Activated CD4-positive, alpha-beta T cell treated with anti-CD3 and anti-CD28 coated beads, Interleukin-2, amount 10 ng/mL, durations not matched to agents 24 days and 14 days (primary cell): ENCODE measurements at regions not wholly inside any gene's neighbourhood (a gene's known extent, or its start where the extent isn't known, plus 50 kb on each side); places are given as distances from the start of the nearest gene placed in this dataset.

ENCODE experiments used
- DNase-seq: peaks from one replicate; pipeline ENCODE4 v3.0.0; 2022
- H3K27ac Mint-ChIP-seq: one replicate; pipeline ENCODE4 v1.8.0; 2022; ENCODE audit warnings: mild to moderate bottlenecking, mixed read lengths
- H3K27me3 Mint-ChIP-seq: one replicate; pipeline ENCODE4 v1.8.0; 2022; ENCODE audit warnings: mixed read lengths
- H3K36me3 Mint-ChIP-seq: one replicate; pipeline ENCODE4 v1.8.0; 2022; ENCODE audit warnings: low read depth, mild to moderate bottlenecking, mixed read lengths
- H3K4me1 Mint-ChIP-seq: one replicate; pipeline ENCODE4 v1.8.0; 2021; ENCODE audit warnings: mixed read lengths
- H3K4me3 Mint-ChIP-seq: one replicate; pipeline ENCODE4 v1.8.0; 2022; ENCODE audit warnings: mild to moderate bottlenecking, moderate library complexity, mixed read lengths
- H3K9me3 Mint-ChIP-seq: one replicate; pipeline ENCODE4 v1.8.0; 2021; ENCODE audit warnings: mixed read lengths
- intact Hi-C: fragments of 100-400 bp; cut with micrococcal nuclease; formaldehyde crosslinking; loops from one replicate; pipeline ENCODE4 v1.15.1; 2023

DNA sequence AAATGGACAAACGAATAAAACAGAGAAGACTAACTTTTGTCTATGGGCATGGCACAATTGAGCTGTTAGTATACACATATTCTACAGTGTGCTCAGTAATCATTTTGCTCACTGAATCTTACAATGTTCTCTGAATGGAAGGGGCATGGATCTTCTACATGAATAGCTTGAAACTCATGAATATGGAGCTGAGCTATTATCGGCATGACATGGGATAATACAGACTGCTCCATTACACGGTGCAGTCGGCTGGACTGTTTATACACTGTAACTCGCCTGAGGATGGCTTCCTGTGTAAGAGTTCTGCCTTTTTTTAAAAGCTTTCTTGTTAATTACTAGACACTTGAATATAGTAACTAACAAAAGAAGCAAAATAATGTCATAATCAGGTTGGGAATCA, 368.5 kb upstream of the MAD2L1 start:
- Mint-ChIP-seq H3K9me3 (no peaks in the 10 kb centered on the region), H3K27ac (no peak overlapping the region), H3K36me3 (no peaks in the 10 kb centered on the region), H3K4me3 (no peak overlapping the region), H3K27me3 (no peaks in the 10 kb centered on the region), H3K4me1 (no peaks in the 10 kb centered on the region)
- intact Hi-C loops: no loop called here
- DNase-seq: no peak

DNA sequence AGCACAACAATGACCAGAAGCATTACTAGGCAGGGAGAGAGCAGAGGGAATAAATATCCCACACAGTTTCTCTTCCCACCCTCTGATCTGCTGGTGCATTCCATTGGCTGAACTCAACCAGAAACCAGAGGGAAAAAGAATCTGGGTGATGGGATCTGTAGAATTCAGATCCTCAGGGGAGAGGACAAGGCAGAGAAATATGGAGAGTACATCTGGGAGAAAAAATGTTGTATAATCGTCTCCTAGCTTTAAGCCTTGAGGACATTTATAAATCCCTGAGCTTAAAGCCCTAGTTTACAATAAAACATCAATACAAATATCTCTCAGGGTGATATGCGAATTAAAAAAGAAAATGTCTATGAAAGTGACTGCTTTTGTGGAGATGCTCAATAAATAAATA, 368.1 kb upstream of the MAD2L1 start:
- Mint-ChIP-seq H3K4me3 (no peak overlapping the region), H3K36me3 (no peaks in the 10 kb centered on the region), H3K4me1 (no peaks in the 10 kb centered on the region), H3K27ac (no peak overlapping the region), H3K27me3 (no peaks in the 10 kb centered on the region), H3K9me3 (no peaks in the 10 kb centered on the region)
- no peak for DNase-seq
- intact Hi-C loops: no loop called here

DNA sequence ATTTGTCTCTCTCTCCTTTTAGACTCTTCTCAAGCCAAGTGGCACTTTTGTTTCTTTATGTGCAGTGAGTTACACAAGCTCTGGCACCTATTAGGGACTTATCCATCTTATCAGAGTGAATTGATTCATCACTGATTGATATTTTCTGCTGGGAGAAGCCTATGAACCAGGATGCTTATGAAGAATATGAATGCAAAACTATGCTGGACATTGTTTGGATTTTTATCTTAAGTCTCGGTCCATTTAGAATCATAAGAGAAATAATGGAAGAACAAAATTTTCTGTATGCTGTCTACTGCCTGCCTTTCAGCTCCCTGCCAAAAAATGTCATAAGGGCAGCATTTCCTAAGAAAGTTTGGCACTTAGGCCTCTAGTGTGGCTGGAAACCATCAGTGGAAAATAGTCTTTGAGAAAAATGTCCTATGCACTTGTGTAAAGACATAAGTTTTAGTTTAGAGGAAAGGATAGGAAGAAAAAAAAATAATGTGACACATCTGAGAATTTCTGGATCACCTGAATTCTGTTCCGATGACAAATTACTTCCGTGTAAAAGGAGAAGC, 365.7 kb upstream of the MAD2L1 start:
- H3K4me1 Mint-ChIP-seq: no peaks in the 10 kb centered on the region
- H3K27ac Mint-ChIP-seq: no peak overlapping the region
- H3K4me3 Mint-ChIP-seq: no peak overlapping the region
- H3K27me3 Mint-ChIP-seq: no peaks in the 10 kb centered on the region
- intact Hi-C loops: no loop called here
- H3K9me3 Mint-ChIP-seq: no peaks in the 10 kb centered on the region
- DNase-seq: no peak
- no peaks in the 10 kb centered on the region for H3K36me3 Mint-ChIP-seq

DNA sequence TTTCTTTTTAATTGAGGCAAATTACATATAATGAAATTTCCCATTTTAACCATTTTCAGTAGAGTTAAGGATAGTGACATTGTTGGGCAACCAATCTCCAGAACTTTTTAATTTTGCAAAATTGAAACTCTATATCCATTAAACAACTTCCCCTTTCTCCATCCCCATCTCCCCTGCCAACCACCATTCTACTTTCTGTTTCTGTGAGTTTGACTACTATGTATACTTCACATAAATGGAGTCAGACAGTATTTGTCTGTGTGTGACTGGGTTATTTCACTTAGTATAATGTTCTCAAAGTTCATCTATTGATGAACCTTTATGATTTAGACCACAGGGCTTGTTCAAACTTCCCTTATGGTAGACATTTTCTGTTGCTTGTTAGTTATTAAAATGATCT, 364.5 kb upstream of the MAD2L1 start:
- Mint-ChIP-seq H3K9me3 (no peaks in the 10 kb centered on the region), H3K4me1 (no peaks in the 10 kb centered on the region), H3K27me3 (no peaks in the 10 kb centered on the region), H3K27ac (no peak overlapping the region), H3K36me3 (no peaks in the 10 kb centered on the region), H3K4me3 (no peak overlapping the region)
- intact Hi-C loops: no loop called here
- DNase-seq: no peak

DNA sequence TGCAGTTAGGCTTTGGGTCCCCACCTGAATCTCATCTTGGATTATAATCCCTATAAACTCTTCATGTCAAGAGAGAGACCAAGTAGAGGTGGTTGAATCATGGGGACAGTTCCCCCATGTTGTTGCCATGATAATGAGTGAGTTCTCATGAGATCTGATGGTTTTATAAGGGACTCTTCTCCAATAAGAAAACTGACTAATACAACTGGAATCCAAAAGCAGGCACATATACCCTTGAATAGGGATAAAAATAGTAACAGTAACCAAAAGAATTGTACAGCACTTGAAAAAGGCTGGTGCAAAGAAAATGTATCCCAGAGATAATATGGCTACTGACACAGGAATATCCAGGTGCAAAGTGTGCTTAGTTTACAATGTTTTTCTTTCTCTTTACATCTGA, 351.5 kb upstream of the MAD2L1 start:
- no peak overlapping the region for H3K4me3 Mint-ChIP-seq
- no peak overlapping the region for H3K27ac Mint-ChIP-seq
- no peaks in the 10 kb centered on the region for H3K27me3 Mint-ChIP-seq
- no peaks in the 10 kb centered on the region for H3K36me3 Mint-ChIP-seq
- H3K9me3 Mint-ChIP-seq: no peaks in the 10 kb centered on the region
- no peaks in the 10 kb centered on the region for H3K4me1 Mint-ChIP-seq
- DNase-seq: no peak
- intact Hi-C loops: no loop called here

DNA sequence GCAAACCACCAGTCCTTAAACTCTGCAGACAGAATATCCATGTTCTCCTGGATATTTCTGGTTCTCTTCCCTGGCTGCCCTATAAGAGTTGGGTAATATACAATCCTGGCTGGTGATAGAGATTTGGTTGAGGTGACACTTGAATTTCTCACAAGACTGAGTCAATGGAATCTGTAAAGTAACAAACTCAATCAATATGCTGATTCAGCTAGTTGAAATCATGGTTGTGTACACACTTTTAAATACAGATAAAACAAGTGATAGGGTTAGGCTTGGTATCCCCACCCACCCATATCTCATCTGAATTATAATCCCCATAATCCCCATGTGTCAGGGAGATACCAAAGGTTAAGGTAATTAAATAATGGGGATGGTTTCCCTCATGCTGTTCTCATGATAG, 349.2 kb upstream of the MAD2L1 start:
- Mint-ChIP-seq H3K27ac (no peak overlapping the region), H3K9me3 (peaks cover 5% of the 10 kb centered on the region), H3K36me3 (no peaks in the 10 kb centered on the region), H3K27me3 (no peaks in the 10 kb centered on the region), H3K4me3 (no peak overlapping the region), H3K4me1 (no peaks in the 10 kb centered on the region)
- intact Hi-C loops: no loop called here
- no peak for DNase-seq

DNA sequence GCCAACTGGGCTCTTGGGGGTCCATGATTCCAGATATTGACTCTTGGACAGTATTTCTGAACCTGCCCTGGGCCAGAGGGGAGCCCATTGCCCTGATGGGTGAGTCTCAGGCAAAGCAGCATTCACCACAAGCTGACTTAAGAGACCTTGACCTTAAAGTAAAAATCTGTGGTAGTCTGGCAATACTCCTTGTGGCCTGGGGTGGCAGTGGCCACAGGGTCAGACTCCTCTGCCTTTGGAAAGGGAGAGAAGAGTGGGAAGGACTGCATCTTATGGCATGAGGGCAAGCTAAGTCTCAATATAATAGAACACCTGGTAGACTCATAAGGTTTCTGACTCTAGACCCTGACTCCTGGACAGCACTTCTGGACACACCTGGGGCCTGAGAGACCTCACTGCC, 340.3 kb upstream of the MAD2L1 start:
- H3K9me3 Mint-ChIP-seq: peaks cover 6% of the 10 kb centered on the region
- intact Hi-C loops: no loop called here
- no peaks in the 10 kb centered on the region for H3K36me3 Mint-ChIP-seq
- no peak overlapping the region for H3K4me3 Mint-ChIP-seq
- no peaks in the 10 kb centered on the region for H3K27me3 Mint-ChIP-seq
- H3K27ac Mint-ChIP-seq: no peak overlapping the region
- no peaks in the 10 kb centered on the region for H3K4me1 Mint-ChIP-seq
- DNase-seq: no peak

DNA sequence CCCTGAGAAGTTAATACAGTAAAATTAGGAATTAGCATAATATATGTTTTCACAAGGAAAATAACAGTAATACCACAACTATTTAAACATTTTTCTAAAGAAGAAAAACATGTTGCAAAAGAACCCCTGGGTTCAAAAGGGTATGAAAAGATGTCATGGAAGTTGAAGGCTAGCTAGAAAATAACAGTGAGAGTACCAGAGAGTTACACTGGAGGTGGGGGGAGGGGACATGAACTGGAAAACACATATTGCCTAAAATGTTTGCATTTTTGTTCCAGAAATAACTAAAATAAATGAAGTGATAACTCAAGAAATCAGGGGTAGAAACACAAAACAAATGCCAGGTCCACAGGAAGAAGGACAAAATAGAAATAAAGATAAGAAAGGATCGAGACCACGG, 336.6 kb upstream of the MAD2L1 start:
- no peaks in the 10 kb centered on the region for H3K27me3 Mint-ChIP-seq
- H3K9me3 Mint-ChIP-seq: no peaks in the 10 kb centered on the region
- no peaks in the 10 kb centered on the region for H3K4me1 Mint-ChIP-seq
- no peak for DNase-seq
- intact Hi-C loops: no loop called here
- H3K27ac Mint-ChIP-seq: no peak overlapping the region
- no peaks in the 10 kb centered on the region for H3K36me3 Mint-ChIP-seq
- H3K4me3 Mint-ChIP-seq: no peak overlapping the region

DNA sequence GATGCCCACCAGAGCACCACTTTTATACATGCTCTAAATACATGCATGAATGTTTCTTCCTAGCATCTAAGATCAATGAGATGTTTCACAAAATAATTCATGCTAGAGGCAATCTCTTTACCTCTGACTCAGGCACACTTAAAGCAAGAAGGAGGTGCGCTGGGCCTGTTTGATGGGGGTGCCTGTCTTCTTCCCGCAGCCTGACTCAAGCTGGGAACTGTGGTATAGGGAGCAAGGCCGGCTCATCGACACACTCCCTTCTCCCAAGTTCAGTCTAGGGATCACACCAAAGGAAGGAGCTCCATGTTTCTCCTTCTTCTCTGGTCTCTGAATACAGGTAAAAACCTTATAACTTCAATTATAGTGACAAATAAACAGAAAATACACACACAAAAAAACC, 333.8 kb upstream of the MAD2L1 start:
- Mint-ChIP-seq H3K4me3 (no peak overlapping the region), H3K9me3 (no peaks in the 10 kb centered on the region), H3K27me3 (no peaks in the 10 kb centered on the region), H3K27ac (no peak overlapping the region), H3K4me1 (no peaks in the 10 kb centered on the region), H3K36me3 (no peaks in the 10 kb centered on the region)
- intact Hi-C loops: no loop called here
- DNase-seq: no peak

DNA sequence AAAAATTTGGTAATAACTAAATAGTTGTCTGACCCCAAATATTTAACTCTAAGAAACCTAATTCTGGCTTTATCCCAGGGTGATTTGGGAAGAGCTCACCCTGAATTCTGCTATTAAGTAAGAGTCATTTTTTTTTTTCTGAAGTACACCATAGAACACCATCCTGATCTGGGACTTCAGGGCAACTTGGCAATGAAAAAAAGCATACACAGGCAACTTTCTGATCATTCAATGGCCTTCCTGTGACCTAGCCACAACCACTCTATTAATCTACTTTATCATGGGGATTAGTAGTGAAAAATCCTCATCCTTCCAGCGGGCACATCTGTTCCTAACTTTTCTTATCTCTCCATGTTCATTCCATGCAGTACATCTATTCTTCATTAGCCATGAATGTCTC, 333.2 kb upstream of the MAD2L1 start:
- Mint-ChIP-seq H3K27ac (no peak overlapping the region), H3K4me1 (no peaks in the 10 kb centered on the region), H3K4me3 (no peak overlapping the region), H3K9me3 (no peaks in the 10 kb centered on the region), H3K36me3 (no peaks in the 10 kb centered on the region), H3K27me3 (no peaks in the 10 kb centered on the region)
- no peak for DNase-seq
- intact Hi-C loops: no loop called here

DNA sequence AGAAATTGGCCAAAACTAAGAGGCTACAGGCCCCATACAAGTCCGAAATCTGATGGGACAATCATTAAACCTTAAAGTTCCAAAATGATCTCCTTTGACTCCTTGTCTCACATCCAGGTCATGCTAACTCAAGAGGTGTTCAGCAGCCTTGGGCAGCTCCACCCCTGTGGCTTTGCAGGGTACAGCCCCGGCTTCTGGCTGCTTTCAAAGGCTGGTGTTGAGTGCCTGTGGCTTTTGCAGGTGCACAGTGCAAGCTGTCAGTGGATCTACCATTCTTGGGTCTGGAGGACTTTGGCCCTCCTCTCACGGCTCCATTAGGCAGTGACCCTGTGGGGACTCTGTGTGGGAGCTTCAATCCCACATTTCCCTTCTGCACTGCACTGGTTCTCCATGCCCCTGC, 329.1 kb upstream of the MAD2L1 start:
- Mint-ChIP-seq H3K27ac (no peak overlapping the region), H3K4me1 (no peaks in the 10 kb centered on the region), H3K9me3 (no peaks in the 10 kb centered on the region), H3K27me3 (no peaks in the 10 kb centered on the region), H3K36me3 (no peaks in the 10 kb centered on the region), H3K4me3 (no peak overlapping the region)
- no peak for DNase-seq
- intact Hi-C loops: no loop called here

DNA sequence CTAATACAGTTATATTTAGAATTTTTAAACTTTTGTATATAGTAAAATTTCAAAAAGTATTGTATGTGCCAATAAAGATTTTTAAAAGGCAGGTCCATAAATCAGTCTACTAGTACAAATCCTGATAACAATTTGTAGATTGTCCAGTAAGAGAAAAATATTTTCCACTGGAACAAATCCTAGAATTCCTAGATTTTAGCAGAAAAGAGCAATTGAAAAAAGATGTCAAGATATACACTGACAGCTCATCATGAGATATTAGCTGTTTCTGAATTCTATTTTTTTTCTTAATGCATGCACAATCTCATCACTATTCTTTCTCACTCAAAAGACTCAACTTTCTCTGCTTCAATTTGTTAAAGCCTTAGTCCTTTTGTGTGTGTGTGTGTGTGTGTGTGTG, 289.2 kb upstream of the MAD2L1 start:
- Mint-ChIP-seq H3K27me3 (peaks cover 2% of the 10 kb centered on the region), H3K36me3 (no peaks in the 10 kb centered on the region), H3K9me3 (no peaks in the 10 kb centered on the region), H3K4me3 (no peak overlapping the region), H3K27ac (no peak overlapping the region), H3K4me1 (no peaks in the 10 kb centered on the region)
- DNase-seq: no peak
- intact Hi-C loops: no loop called here

DNA sequence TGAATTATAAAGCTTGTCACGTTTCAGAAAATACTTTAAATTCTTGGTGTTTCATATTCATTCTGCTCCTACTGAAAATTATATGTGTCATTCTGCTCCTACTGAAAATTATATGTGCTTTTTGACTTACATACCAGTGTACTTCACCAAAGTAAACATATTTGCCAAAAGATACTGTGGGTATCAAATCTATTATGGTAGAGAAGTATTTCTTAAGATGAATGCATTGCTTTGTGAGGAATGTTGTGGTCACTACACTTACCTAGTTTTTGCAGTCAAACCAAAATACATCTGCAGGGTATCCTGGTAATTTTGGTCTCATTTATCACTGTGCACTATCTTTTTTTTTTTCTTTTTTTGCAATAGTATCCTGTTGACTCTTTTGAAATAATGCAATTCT, 287.7 kb upstream of the MAD2L1 start:
- Mint-ChIP-seq H3K27ac (no peak overlapping the region), H3K36me3 (no peaks in the 10 kb centered on the region), H3K9me3 (no peaks in the 10 kb centered on the region), H3K27me3 (peaks cover 2% of the 10 kb centered on the region), H3K4me1 (no peaks in the 10 kb centered on the region), H3K4me3 (no peak overlapping the region)
- intact Hi-C loops: no loop called here
- no peak for DNase-seq

DNA sequence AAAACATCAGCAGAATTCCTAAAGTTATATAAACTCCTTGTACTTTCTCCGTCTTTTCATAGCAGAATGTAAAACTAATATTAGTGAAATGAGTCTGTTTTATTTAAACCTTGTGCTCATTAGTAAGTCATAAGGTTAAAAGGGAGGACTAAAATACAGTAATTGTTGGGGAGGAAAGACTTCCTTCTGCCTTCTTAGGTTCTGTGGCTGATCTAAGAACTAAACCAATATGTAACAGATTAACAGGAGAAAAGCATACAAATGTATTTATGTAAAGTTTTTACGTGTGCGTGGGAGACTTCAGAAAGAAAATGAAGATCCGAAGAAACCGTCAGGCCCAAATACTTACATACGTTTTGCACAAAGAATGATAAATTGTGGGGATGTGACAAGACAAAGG, 286.6 kb upstream of the MAD2L1 start:
- Mint-ChIP-seq H3K36me3 (no peaks in the 10 kb centered on the region), H3K27me3 (peaks cover 2% of the 10 kb centered on the region), H3K4me3 (no peak overlapping the region), H3K4me1 (no peaks in the 10 kb centered on the region), H3K27ac (no peak overlapping the region), H3K9me3 (no peaks in the 10 kb centered on the region)
- intact Hi-C loops: no loop called here
- no peak for DNase-seq

DNA sequence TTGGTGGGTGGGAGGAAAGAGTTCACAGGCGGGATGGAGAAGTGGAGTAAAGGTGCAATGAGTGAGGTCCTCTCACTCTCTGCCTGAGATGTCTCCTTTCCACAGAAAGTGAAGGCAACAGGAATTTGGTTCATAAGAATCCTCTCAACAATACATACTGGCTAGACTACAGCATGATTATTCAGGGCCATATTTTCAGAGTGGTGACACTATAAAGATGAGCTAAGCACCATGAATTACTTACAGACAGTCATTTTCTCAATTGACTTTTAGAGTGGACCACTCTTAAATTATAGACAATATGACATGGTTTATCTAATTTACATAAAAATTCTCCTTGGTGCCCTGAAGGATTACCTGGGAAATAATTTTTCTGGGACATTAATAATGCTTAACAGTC, 286.1 kb upstream of the MAD2L1 start:
- Mint-ChIP-seq H3K27ac (no peak overlapping the region), H3K4me3 (no peak overlapping the region), H3K4me1 (no peaks in the 10 kb centered on the region), H3K9me3 (no peaks in the 10 kb centered on the region), H3K36me3 (no peaks in the 10 kb centered on the region), H3K27me3 (peaks cover 2% of the 10 kb centered on the region)
- DNase-seq: no peak
- intact Hi-C loops: no loop called here
